22Rv1 (cell line): ENCODE measurements at regions not wholly inside any gene's neighbourhood (a gene's known extent, or its start where the extent isn't known, plus 50 kb on each side); places are given as distances from the start of the nearest gene placed in this dataset.

Experiments
- H3K27ac ChIP-seq: fragments of 450-650 bp; 2 replicates; pipeline ENCODE4 v1.5.1; 2017
- CTCF ChIP-seq: fragments of 450-650 bp; IDR thresholded peaks from 2 replicates; pipeline ENCODE4 v1.5.1; 2017; ENCODE audit warnings: mild to moderate bottlenecking
- ZFX ChIP-seq: fragments of 450-650 bp; IDR thresholded peaks from 2 replicates; pipeline ENCODE4 v1.6.1; 2017; ENCODE audit warnings: antibody characterized with exemption, borderline replicate concordance

- TF ChIP-seq CTCF (no peak), ZFX (no peak)
- H3K27ac ChIP-seq, result no peak overlapping the region
These were observed 107.7 kb upstream of the CDYL start for GRCh38 chr6:4668271-4669179.

- no peak for TF ChIP-seq CTCF
- no peak overlapping the region for H3K27ac ChIP-seq
These were observed 108.6 kb upstream of the CDYL start for GRCh38 chr6:4667591-4667990.

- no peak overlapping the region for H3K27ac ChIP-seq
- TF ChIP-seq ZFX (no peak), CTCF (no peak)
These were observed 109.2 kb upstream of the CDYL start for GRCh38 chr6:4666886-4667513.

DNA sequence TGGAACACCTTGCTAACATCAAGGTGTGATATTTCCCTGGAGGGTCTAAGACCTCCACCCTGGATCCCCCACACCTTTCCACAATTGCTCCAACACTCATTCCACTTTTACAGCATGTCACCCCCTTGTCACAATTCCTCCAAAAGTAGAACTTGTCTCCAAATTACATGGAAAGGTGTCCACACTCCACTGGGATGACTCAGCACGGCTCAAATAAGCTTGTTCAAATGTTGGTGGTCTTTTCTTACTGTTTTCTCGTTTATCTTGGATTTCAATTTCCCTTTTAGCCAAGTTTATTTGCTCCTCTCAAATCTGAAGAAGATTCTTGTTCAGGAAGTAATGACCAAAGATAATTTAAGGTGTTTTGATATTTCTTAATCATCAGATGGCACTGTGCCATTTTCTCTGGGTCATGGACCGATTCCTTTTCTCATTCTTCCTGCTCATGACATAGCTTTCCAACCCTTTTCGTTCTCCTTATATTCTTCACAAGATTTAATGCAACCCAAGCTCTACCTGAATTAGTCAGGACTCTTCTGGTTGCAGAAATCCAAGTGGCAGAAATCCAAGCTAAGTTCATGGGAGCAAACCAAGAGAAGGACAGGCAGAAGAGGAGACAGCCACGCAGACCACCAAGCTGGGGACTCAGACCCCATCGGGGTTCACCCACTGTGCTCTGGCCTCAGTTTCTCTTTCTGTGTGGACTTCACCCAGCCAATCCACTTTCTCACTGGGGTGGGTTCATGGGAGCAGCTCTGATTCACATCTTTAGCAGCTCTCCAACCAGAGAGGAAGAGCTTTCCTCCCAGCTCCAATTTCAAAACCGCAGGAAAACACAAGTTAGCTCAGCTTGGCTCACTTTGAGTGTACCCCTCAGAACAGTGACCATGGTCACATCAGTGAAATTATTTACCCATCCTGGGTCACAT lies 110.5 kb upstream of the CDYL start:
- no peak overlapping the region for H3K27ac ChIP-seq
- TF ChIP-seq ZFX (no peak), CTCF (no peak)

GRCh38 chr6:4664911-4665310 lies 111.3 kb upstream of the CDYL start:
- TF ChIP-seq CTCF, result no peak
- no peak overlapping the region for H3K27ac ChIP-seq

DNA sequence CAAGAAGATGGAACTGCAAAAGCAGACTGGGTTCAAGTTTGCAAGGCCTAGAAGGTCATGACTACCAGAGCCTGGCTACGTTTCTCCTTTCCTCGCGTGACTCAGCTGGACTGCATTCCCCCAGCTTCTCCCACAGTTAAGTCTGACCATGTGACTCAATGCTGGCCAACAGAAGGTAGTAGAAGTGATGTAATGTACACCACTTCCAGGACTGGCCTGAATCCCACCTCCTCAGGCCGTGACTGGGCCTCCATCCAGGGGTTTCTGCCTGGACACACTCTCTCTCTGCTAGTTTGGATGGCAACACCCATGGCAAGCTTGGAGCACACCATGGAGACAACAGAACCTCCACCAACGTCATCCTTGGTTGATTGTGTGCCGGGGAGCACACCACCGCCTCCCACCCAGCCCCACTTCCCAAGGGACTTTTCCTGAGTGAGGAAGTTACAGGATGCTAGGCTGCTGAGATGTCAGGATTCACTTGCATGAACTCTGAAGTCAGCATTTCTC lies 112.0 kb upstream of the CDYL start:
- TF ChIP-seq CTCF, result no peak
- no peak for TF ChIP-seq ZFX
- no peak overlapping the region for H3K27ac ChIP-seq
